ENCODE measurements at regions not wholly inside any gene's neighbourhood (a gene's known extent, or its start where the extent isn't known, plus 50 kb on each side); places are given as distances from the start of the nearest gene placed in this dataset.

DNA sequence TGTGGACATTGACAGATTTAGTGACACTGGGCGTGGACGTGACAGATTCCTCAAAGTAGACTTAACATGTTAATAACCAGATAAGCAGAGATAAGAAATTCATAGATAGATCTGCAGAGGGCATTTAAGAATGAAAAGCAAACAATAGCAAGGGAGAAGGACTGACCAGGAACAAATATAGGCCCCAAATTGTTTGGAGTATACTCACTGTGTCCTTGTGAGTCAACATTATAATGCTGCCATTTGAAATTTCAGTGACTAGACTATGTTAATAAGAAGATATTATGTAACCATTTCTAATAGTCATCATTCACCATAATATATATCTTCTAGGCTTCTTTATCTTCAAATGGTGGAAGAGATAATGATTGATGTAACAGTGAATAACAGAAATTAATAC is 78.1 kb upstream of the SLC38A11 start:
- DNase-seq: no peak

DNA sequence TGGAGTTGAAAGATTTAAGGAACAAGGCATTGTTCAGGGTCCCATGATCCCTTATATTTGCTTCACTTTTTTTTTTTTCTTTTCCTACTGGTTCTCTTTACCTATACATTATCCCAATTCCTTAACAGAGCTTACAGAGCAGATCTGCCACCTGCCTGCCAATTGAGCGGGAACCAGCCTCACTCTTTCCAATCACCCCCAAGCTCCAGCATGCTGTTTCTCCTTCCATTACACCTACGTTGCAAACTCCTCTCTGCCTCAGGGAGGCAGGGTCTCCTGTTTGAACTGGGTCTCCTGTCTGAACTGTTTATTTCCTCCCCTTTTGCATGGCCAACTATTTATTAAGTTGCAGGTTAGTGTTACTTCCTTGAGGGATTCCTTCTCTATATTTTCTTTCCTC is 77.2 kb upstream of the SLC38A11 start:
- DNase-seq: no peak

DNA sequence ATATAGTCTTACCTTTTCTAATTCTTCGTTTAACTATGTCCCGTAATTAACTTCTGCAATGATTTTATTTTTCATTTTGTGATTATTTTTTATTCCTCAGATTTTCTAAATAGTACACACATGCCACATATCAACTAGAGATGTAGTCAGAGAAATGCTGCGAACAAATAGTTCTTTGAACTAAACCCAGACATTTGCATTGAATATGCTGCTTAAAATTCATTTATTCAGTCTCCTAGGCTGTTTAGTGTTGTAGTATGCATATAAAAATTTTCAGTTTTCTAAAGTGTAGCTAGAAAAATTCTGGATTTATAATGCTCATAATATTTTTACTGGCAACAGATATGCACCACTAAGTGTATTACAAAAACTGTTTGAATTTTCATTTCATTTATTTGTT is 68.9 kb upstream of the SLC38A11 start:
- DNase-seq: no peak

DNA sequence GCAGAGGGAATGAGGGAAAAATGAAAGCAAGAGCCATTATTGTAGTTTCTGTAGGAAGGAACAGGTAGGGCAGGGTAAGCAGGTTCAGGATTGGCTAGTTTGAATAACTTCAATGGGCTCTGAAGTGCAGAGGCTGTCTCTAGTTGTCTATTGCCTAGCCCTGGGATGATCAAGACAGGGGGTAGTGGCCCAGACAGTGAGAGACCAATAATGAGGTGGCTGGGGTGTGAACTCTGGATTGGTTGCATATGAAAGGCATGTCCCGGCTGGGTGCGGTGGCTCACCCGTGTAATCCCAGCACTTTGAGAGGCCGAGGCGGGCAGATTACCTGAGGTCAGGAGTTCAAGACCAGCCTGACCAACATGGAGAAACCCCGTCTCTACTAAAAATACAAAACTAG is 67.5 kb upstream of the SLC38A11 start:
- no peak for DNase-seq

GRCh38 chr2:165017966-165018596 is 62.8 kb upstream of the SLC38A11 start:
- DNase-seq: peak; percentile 68

GRCh38 chr2:165016772-165017411 is 61.6 kb upstream of the SLC38A11 start:
- peak; percentile 86 for DNase-seq

DNA sequence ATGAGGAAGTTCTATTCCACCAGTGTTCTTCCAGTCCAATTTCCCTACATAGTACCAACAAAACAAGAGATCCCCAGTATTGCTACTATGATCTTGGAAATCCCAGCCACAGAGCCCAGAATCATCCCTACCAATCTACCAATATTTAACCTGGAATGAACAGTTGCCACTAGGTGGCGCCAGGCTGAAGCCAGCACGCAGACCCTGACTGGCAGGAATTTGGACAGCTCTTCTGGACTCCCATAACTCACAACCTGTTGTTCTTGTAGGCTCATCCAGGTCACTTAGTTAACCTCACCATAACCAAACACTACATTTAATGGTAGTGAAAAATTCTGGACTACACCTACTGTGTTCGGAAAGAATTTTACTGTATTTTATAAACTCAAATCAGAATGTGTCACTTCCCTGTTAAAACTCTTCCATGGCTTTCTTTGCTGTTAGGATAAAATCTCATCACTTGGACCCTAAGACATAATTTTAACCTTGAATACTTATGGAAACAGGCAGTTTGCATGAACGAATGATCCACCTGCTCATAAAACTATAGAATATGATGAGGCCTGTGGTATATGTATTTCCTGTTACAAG is 59.8 kb upstream of the SLC38A11 start:
- peak; percentile 64 for DNase-seq

DNA sequence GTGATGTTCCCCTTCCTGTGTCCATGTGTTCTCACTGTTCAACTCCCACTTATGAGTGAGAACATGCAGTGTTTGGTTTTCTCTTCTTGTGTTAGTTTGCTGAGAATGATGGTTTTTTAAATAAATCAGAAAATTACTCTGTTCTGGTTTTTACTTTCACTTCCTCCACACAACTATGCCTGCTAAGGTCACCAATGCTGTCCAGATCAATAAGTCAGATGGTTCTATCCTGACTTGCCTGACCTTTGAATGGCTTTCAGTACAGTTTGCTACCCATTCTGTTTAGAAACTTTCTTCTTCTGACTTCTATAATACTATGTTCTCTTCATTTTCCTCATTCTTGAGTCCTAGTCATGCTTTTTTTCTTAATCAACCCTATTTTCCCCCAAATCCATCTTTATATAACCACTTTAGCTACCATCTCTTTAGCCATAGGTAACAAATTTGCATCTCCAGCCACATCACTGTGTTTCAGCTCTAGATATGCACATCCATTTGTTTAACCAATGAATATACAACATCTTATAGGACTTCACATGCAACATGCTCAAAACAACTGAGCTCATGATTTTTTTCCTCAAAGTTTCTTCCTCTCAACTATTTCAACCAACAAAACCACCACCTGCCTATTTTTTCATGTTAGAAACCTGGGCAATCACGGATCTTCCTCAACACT is 58.8 kb upstream of the SLC38A11 start:
- DNase-seq: no peak

- no peak for DNase-seq
Measured at GRCh38 chr2:165011199-165011598, 55.9 kb upstream of the SLC38A11 start.

DNA sequence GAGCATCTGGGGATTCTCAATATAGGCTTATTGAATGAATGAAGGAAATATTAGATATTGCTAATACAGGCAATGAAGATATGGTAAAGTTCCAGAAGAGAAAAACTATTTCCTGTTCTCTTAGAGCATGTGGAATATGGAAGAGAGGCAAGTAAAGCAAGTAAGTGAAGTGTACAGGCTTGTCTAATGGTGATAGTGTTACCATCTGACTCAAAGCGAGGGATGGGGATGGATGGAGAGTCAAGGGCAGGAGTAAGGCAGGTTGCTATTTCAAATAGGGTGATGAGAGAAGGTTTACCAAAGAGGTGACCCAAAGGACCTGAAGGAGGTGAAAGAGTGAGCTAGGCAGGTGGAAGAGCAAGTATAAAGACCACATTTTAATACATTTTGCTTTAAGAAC is 55.2 kb upstream of the SLC38A11 start:
- no peak for DNase-seq

- no peak for DNase-seq
Measured at GRCh38 chr2:165009466-165009865, 54.1 kb upstream of the SLC38A11 start.

DNA sequence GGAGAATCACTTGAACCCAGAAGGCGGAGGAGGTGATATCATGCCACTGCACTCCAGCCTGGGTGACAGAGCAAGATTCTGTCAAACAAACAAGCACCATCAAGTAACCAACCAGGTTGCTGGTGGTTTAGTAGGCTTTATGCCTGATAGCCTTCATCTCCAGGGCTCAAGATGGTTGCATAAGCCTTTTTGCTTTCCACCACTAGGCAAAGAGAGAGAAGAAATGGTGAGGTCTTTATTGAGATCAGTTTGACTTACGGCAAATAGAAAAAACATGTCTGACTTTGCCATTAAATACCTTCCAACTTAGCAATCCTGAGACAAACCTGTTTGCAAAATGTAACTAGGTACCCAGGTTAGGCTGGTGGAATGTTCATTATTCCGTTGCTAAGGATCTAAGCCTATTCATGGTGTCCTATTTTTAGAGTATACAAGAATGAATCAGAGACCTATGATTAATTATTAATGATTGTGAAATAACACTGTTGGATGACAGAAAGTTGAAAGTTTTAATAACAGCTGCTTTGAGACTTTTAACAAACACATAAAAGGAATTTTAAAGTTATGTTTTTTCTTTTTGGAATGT is 53.5 kb upstream of the SLC38A11 start:
- DNase-seq: no peak

DNA sequence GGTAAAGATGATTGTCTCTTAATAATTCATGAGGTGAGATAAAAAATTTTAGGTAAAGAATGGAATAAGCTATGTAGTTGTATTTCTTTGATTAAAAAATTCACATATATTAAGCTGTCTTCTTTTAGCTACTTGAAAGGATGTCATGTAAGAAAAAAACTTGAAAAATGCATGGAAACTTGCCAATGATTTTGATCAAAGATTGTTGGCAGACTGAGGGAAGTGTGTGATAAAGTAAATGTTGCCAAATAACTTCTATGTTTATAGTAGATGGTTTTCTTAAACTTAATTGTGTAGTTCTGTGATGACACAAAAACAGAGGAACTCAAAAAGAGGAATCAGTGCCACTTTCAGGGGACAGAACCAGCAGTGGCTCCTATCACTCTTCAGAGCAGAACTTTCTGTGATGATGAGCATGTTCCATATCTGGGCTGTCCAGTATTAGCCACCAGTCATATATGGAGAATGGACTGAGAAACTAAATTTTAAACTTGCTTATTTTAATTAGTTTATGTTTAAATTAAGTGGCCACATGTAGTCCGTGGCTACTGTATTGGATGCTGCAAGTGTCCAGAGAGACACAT is 51.9 kb upstream of the SLC38A11 start:
- DNase-seq: no peak

Data from NCI-H1436 (cell line).